Left lung (tissue), 4 donors: ENCODE measurements at regions not wholly inside any gene's neighbourhood (a gene's known extent, or its start where the extent isn't known, plus 50 kb on each side); places are given as distances from the start of the nearest gene placed in this dataset.

Source experiments
- ATAC-seq: fragments of 200-7000 bp; cut with Tn5 transposase; one replicate; pipeline ENCODE4 v1.9.1; 2020; ENCODE audit warnings: moderate library complexity
- DNase-seq, 4 donors: peaks; one replicate each; pipeline ENCODE4 v3.0.0-alpha.2; 2013 to 2020
- H3K27ac ChIP-seq, 2 donors: fragments of 200-600 bp; sonication (generic) in 1 of 2; one replicate each; pipeline versions ENCODE4 v1.5.0 to v1.8.0; 2020 to 2021
- H3K27me3 ChIP-seq, 2 donors: fragments of 200-600 bp; sonication (generic) in 1 of 2; one replicate each; pipeline versions ENCODE4 v1.5.0 to v1.8.0; 2020 to 2021
- H3K36me3 ChIP-seq, 2 donors: fragments of 200-600 bp; sonication (generic) in 1 of 2; one replicate each; pipeline versions ENCODE4 v1.5.0 to v1.8.0; 2020 to 2021
- H3K4me1 ChIP-seq, 2 donors: fragments of 200-600 bp; one replicate each; pipeline ENCODE4 v1.8.0; 2021
- H3K4me3 ChIP-seq, 2 donors: fragments of 200-600 bp; sonication (generic) in 1 of 2; one replicate each; pipeline versions ENCODE4 v1.5.0 to v1.8.0; 2020 to 2021; ENCODE audit warnings: mild to moderate bottlenecking in 1 of 2
- H3K9me3 ChIP-seq, 2 donors: fragments of 200-600 bp; sonication (generic) in 1 of 2; one replicate each; pipeline versions ENCODE4 v1.5.0 to v1.8.0; 2020 to 2021
- CTCF ChIP-seq, 2 donors: fragments of 200-600 bp; sonication (generic) in 1 of 2; IDR thresholded peaks; one replicate each; pipeline versions ENCODE4 v1.5.0 to v1.8.0; 2021; ENCODE audit warnings: antibody characterized with exemption in 2 of 2
- intact Hi-C, 2 donors: fragments of 100-400 bp; cut with DNase I; formaldehyde crosslinking; loops; one replicate each; pipeline versions ENCODE4 v1.11.2 to v1.14.2; 2022
- donor health status: DM: no; HTN: yes; CAD: no.
- donor health status: DM: no; HTN: no; CAD: no.

DNA sequence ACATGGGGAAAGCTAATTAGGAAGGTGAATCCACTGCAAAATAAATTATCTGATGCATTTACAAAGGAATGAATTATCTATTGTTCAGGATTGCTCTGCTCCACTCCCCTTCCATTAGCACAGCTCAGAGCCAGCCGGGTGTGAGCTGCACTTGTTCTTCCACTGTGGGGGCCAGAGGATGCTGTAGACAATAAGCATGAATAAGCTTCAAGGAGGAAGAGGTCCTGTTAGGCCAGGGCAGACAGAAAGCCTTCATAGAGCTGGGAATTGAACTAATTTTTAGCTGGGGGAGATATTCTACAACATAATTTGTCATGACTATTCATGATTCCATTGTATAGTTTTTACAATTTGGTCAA, 137.6 kb upstream of the MAX start:
- no peak for DNase-seq
- Histone ChIP-seq H3K4me1 (peaks cover 0 to 25% of the 10 kb centered on the region in 2 donors), H3K27ac (no peak overlapping the region), H3K9me3 (no peaks in the 10 kb centered on the region), H3K36me3 (no peaks in the 10 kb centered on the region), H3K4me3 (no peak overlapping the region), H3K27me3 (no peaks in the 10 kb centered on the region)
- no peak for TF ChIP-seq CTCF (IDR thresholded peaks at IDR 0.05)
- intact Hi-C loops: no loop called here
- no peak for ATAC-seq

GRCh38 chr14:65241125-65241752, 138.9 kb upstream of the MAX start:
- ATAC-seq (no peak), DNase-seq (no peak)
- no peak overlapping the region for H3K4me3 ChIP-seq

DNA sequence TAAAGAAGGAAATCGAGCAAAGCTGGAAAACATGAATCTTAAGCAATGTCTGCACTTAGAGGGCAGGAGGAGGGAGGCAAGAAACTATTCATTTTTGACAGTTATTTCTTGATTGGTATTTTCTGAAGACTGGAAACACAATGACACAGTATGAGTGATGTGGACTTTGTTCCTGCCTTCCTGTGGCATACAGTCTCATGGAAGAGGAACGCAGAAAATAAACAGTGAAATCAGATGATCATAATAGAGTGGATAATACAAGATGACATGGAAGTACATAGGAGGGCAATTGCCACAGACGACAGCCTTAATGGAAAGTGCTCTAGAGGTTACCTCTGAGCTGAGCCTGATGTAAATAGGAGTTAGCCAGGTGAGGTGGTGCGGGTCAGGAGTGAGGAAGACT, 140.4 kb upstream of the MAX start:
- intact Hi-C loops: no loop called here
- no peak for TF ChIP-seq CTCF (IDR thresholded peaks at IDR 0.05)
- DNase-seq (no peak), ATAC-seq (no peak)
- Histone ChIP-seq H3K9me3 (no peaks in the 10 kb centered on the region), H3K27me3 (no peaks in the 10 kb centered on the region), H3K4me1 (peaks cover 0 to 17% of the 10 kb centered on the region in 2 donors), H3K27ac (no peak overlapping the region), H3K4me3 (no peak overlapping the region), H3K36me3 (no peaks in the 10 kb centered on the region)

More at GRCh38 chr14:65241125-65241752, 138.9 kb upstream of the MAX start:
- H3K36me3 ChIP-seq: no peaks in the 10 kb centered on the region
- no peaks in the 10 kb centered on the region for H3K27me3 ChIP-seq
- no peaks in the 10 kb centered on the region for H3K9me3 ChIP-seq
- TF ChIP-seq CTCF (IDR thresholded peaks at IDR 0.05): no peak
- H3K4me1 ChIP-seq: peaks cover 0 to 25% of the 10 kb centered on the region in 2 donors
- no peak overlapping the region for H3K27ac ChIP-seq
- intact Hi-C loops: no loop called here

DNA sequence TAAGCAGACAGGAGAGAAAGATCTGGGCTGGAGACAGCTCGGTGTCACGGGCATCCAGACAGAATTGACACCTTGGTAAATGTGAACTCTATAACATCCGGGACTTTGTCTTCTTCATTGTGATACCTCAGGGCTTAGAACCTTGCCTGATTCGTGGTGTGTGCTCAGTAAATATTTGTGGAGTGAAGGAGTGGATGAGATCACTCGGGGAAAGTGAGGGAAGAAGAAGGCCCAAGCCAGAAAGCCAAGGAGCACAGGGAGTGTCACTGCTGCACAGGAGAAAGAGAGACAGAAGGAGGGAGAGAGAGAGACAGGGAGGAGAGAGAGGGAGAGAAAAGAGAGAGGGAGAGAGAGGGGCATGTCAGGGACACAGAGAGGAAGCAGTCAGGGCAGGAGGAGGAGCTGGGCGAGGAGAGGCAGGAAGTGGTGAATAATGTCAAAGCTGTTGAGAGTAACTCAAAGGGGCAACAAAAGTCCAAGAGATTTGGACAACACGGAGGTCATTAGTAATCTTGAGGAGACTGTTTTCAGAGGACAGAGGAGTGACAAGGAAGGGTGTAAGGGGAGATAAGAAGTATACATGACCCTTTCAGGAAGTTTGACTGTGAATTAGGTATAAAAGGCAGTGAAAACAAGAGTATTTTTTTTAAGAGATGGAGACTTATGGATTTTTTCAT, 141.6 kb upstream of the MAX start:
- ATAC-seq (peak; percentile 57), DNase-seq (no peak)
- H3K36me3 ChIP-seq: no peaks in the 10 kb centered on the region
- no peak for TF ChIP-seq CTCF (IDR thresholded peaks at IDR 0.05)
- H3K4me1 ChIP-seq: peaks cover 0 to 10% of the 10 kb centered on the region in 2 donors
- no peak overlapping the region for H3K4me3 ChIP-seq
- no peaks in the 10 kb centered on the region for H3K9me3 ChIP-seq
- no peaks in the 10 kb centered on the region for H3K27me3 ChIP-seq
- no peak overlapping the region for H3K27ac ChIP-seq
- intact Hi-C loops: no loop called here

- intact Hi-C loops: no loop called here
- DNase-seq: no peak
- Histone ChIP-seq H3K4me3 (no peak overlapping the region), H3K36me3 (no peaks in the 10 kb centered on the region), H3K27me3 (no peaks in the 10 kb centered on the region), H3K4me1 (peaks cover 2 to 8% of the 10 kb centered on the region in 2 donors), H3K9me3 (no peaks in the 10 kb centered on the region), H3K27ac (no peak overlapping the region)
- TF ChIP-seq CTCF (IDR thresholded peaks at IDR 0.05): no peak
- no peak for ATAC-seq
Observed at GRCh38 chr14:65249471-65250161, 147.3 kb upstream of the MAX start.
